ENCODE measurements at regions not wholly inside any gene's neighbourhood (a gene's known extent, or its start where the extent isn't known, plus 50 kb on each side); places are given as distances from the start of the nearest gene placed in this dataset.
A peak's percentile ranks its signal among the peaks of the same experiment; 100 is the strongest.

DNA sequence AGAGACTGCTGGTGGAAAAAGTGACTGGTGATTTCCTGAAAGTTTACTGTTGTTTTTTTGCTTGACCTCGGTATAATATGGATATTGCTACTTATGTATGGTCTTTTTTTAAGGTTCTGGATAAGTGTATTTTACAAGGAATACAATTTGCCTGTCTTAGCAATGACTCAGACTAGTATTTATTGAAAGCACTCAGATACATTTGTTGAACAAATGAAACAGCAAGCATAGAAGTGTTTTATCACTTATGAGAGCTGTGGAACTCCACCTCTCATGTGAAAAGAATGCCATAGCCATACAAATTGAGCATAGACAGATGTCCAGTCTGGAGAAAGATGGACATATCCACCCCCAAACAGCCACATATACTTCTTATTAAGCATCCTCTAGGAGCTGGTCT is 340.4 kb upstream of the FBXO33 start:
- Histone ChIP-seq H3K4me2 (ENCODE audit: insufficient read depth, insufficient read length, low read length) (no peak overlapping the region), H3K27me3 (ENCODE audit: insufficient read depth, low read length) (no peaks in the 10 kb centered on the region), H3K9me3 (ENCODE audit: control insufficient read depth, low read depth, low read length) (no peaks in the 10 kb centered on the region)

More for the DNA sequence above, 340.4 kb upstream of the FBXO33 start:
- Histone ChIP-seq H2AK5ac (ENCODE audit: insufficient read length, low read length) (no peak overlapping the region), H3K23me2 (ENCODE audit: insufficient read length, low read depth, low read length, poor library complexity, severe bottlenecking) (no peaks in the 10 kb centered on the region), H3T11ph (ENCODE audit: low read length) (no peak overlapping the region), H2BK20ac (ENCODE audit: low read depth, low read length, poor library complexity, severe bottlenecking) (no peak overlapping the region), H2BK5ac (ENCODE audit: insufficient read length, low read length) (no peak overlapping the region), H2AFZ (ENCODE audit: low read length) (no peak overlapping the region), H2BK120ac (ENCODE audit: low read depth, low read length, poor library complexity, severe bottlenecking) (no peak overlapping the region), H4K20me1 (ENCODE audit: control insufficient read depth, insufficient read depth, insufficient read length) (no peaks in the 10 kb centered on the region), H4K91ac (ENCODE audit: insufficient read length, low read depth, low read length) (no peak overlapping the region), H3K4me1 (ENCODE audit: insufficient read depth, low read length) (no peaks in the 10 kb centered on the region; the same call in 1 of the 2 replicates), H3K23ac (ENCODE audit: insufficient read length, low read depth, low read length) (no peak overlapping the region), H2BK15ac (ENCODE audit: low read depth, low read length) (no peak overlapping the region), H3K14ac (ENCODE audit: insufficient read depth, low read length) (no peak overlapping the region), H2BK12ac (ENCODE audit: insufficient read length, low read depth, low read length) (no peak overlapping the region), H4K5ac (ENCODE audit: insufficient read length, low read depth, low read length) (no peak overlapping the region), H4K8ac (replicated peaks; ENCODE audit: insufficient read length, low read depth, low read length) (no peak overlapping the region), H3K18ac (ENCODE audit: insufficient read length, low read depth, low read length) (no peak overlapping the region), H3K79me1 (ENCODE audit: insufficient read depth, low read depth, low read length, poor library complexity, severe bottlenecking) (no peaks in the 10 kb centered on the region), H3K27ac (ENCODE audit: insufficient read length, low read depth, low read length) (no peak overlapping the region), H3K56ac (ENCODE audit: insufficient read length, low read depth, low read length) (no peak overlapping the region), H3K79me2 (ENCODE audit: insufficient read depth, low read length) (no peaks in the 10 kb centered on the region), H3K9ac (ENCODE audit: extremely low read depth, insufficient read length, low read length) (no peak overlapping the region), H3K4ac (ENCODE audit: low read depth, low read length) (no peak overlapping the region)
- peaks cover 10 to 14% of the 10 kb centered on the region in 2 experiments for H3K4me1 Mint-ChIP-seq
- no peaks in the 10 kb centered on the region for H3K27me3 Mint-ChIP-seq (ENCODE audit: low read depth)
- no peaks in the 10 kb centered on the region for H3K9me3 Mint-ChIP-seq
- no peak overlapping the region for H3K4me3 Mint-ChIP-seq
- TF ChIP-seq, protein P1, sequence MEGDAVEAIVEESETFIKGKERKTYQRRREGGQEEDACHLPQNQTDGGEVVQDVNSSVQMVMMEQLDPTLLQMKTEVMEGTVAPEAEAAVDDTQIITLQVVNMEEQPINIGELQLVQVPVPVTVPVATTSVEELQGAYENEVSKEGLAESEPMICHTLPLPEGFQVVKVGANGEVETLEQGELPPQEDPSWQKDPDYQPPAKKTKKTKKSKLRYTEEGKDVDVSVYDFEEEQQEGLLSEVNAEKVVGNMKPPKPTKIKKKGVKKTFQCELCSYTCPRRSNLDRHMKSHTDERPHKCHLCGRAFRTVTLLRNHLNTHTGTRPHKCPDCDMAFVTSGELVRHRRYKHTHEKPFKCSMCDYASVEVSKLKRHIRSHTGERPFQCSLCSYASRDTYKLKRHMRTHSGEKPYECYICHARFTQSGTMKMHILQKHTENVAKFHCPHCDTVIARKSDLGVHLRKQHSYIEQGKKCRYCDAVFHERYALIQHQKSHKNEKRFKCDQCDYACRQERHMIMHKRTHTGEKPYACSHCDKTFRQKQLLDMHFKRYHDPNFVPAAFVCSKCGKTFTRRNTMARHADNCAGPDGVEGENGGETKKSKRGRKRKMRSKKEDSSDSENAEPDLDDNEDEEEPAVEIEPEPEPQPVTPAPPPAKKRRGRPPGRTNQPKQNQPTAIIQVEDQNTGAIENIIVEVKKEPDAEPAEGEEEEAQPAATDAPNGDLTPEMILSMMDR (conservative IDR thresholded peaks at IDR 0.05), result no peak
- no peaks in the 10 kb centered on the region for H3K36me3 Mint-ChIP-seq (ENCODE audit: insufficient read depth in 1 of 3, low read depth in 3 of 3)
- DNase-seq, result no peak
- H3K27ac Mint-ChIP-seq, result peak overlapping the region in 1 of 3 experiments; percentile 73; a peak in 1 of 7 replicates
- WGBS (ENCODE audit: extremely low coverage, insufficient read length, low lambda C conversion rate), result no CpG with 5 or more reads among the region's 1 CpG
